ENCODE measurements at regions not wholly inside any gene's neighbourhood (a gene's known extent, or its start where the extent isn't known, plus 50 kb on each side); places are given as distances from the start of the nearest gene placed in this dataset. TPM values are rescaled to one million over a fixed set of nuclear protein-coding genes. Genes with fewer than 3 reads are reported as not detected.
A peak's percentile ranks its signal among the peaks of the same experiment; 100 is the strongest.
"Not testable (repeated sequence)": the region's sequence is repeated elsewhere in the genome, so short reads cannot be mapped to it uniquely, and the experiment has no call there.

DNA sequence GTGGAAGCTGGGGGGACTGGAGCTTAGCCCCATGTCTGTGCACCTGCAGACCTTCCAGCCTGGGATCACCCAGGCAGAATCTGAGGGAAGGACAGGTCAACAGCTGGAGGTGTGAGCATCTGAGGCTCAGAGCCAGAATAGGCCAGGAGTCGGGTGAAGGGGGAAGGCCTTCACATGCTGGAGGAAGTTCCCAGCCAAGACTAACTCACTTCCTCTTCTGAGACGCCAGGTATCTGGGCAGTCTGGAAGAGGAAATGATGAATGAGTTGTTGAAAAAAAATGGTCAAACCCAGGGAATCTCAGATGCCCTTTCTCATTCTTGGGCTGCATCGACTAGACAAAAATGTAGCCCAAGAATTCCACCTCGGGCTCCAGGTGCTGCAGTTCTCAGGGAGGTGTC is 73.6 kb upstream of the TIAM2 start:
- DNase-seq (ENCODE audit: low spot score) = no peak

DNA sequence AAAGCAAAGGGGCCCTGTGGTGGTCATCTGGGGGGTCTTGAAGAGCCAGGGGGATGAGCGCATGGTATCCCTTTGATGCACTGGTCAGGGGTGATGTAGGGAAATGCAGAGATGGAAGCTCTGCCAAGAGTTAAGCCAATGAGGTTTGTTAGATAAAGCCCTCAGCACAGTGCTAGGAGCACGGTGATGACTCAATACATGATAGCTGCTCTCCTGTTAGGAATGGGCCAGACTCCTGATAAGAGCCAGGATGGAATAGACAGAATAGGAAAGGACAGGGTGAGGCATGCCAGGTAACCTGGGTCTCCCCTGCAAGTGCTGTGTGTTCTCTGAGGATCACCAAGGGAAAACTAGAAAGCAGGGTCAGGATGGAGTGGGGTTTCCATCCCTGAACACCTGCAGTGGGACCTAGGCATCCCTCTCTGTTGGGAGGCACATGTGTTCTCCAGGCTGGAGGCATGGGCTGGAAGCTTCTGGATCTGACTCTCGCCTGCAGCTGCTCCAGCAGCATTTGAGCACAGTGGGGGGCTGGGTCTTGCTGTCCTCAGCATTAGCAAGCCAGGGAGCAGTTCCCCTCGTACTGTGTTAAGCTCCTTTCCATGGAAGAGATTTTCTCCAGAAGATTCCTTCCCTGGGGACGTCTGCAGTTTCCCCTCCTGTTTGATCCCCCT is 71.8 kb upstream of the TIAM2 start:
- no peak for DNase-seq (ENCODE audit: low spot score)

DNA sequence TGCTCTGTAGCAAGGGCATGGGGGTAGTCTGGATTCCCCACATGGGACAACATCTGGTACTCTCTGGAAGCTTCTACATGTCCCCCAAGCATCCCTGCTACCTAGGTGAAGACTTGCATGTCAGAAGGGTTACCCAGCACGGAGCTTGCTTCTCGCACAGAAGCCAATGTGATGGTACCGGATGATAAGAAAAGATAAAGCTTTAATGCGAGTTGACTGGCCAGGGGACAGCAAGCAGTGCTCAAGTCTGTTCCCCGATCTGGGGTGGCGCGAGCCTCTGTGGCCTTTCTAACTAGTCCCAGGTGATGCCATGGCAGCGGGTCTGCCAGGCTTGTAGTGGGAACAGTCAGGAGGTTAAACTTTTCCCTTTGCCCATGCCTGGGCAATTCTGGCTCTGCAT is 70.0 kb upstream of the TIAM2 start:
- DNase-seq (ENCODE audit: low spot score) = no peak

DNA sequence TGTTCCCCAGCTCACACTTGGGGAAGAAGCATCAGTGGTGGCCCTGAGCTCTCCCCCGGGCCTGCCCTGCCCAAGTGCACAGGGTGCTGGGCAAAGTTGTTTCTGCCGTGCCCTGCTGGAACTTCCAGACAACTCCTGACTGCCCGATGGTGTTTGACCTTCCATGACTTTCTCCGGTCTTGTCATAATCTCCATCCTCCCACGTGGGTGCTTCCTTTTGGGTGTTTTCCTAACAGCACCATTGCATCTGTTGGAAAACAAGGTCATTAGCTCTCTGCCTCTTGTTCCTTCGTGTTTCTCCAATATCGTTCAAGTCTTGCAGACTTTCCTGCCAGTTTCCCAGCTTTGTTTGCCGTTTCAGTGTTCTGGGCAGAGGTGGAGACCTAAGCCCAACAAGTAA is 68.7 kb upstream of the TIAM2 start:
- no peak for DNase-seq (ENCODE audit: low spot score)

DNA sequence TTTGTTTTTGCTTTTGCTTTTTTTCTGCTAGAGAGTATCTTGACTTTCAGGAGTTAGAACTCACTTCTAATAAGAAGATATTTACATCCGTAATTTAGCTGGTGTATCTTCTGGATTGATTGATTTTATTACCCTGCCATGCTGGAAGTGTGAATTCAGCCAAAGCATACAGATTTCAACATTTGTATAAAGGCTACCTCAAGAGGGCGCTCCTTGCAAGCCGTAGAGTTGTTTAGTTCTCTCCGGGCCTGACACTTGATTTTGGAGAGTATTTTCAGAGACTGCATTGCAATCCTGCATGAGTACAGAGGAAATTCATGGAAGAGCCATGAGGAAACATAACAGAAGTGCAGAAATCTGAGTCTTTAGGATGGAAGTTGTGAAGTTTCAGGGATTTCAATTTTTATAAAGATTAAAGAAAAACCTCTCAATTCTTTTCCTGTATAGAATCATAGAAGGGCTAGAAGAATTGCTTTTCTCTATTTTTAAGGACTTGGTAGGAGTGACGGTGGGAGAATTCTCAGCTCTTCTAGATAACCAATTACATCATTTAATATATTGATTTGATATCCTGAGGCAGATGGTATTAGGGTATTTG is 66.7 kb upstream of the TIAM2 start:
- DNase-seq (ENCODE audit: low spot score) = peak; percentile 85

DNA sequence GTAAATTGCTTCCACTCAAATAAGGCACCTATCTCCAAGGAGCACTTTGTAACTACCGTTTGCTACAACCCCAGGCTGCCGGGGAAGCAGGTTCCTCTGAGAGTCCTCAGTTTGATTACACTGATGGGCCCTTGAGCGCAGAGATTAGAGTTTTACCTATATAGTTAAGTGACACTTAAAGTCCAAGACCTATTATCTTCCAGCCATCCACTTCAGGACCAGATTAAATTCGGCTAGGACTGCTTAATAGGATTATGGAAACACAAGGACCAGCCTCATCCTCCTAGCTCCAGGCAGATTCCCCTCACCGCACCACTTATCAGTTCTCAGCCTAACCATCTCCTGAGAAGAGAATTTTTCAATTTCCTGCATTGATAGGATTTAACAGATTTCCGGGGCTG is 64.7 kb upstream of the TIAM2 start:
- DNase-seq (ENCODE audit: low spot score) = no peak

DNA sequence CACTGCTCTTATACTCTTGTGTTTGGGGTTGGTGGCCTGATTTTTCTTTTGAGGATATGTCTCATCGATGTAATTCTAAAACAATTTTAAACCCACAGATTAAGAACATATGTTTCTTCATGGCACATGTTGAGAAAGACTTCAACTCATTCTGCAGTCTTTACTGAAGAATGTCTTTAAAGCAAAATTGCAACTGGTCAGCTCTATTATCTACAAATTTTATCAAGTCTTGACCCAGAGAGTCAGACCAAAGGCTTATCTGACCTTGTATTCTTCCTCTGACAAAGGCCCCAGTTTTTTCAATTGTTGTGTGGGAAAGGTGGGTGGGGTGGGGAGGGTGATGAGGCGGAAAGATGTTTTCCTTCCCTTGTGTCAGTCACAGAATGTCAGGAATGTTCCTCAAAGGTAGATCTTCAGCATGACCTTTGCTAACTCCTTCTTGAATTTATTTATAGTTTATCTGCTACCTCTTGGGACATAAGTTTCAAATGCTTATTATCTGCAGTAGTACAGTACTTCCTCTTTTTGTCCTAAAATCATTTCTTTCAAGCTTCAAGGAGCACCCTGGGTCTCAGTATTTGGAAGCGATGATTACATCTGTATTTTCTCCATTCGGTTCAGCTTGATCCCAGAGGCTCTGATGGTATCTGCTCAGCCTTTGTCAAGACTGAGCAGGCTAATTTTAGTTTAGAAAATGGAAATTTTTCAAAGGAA is 63.2 kb upstream of the TIAM2 start:
- DNase-seq (ENCODE audit: low spot score) = no peak

GRCh38 chr6:154932515-154933027 is 62.5 kb upstream of the TIAM2 start:
- peak; percentile 14 for DNase-seq (ENCODE audit: low spot score)

DNA sequence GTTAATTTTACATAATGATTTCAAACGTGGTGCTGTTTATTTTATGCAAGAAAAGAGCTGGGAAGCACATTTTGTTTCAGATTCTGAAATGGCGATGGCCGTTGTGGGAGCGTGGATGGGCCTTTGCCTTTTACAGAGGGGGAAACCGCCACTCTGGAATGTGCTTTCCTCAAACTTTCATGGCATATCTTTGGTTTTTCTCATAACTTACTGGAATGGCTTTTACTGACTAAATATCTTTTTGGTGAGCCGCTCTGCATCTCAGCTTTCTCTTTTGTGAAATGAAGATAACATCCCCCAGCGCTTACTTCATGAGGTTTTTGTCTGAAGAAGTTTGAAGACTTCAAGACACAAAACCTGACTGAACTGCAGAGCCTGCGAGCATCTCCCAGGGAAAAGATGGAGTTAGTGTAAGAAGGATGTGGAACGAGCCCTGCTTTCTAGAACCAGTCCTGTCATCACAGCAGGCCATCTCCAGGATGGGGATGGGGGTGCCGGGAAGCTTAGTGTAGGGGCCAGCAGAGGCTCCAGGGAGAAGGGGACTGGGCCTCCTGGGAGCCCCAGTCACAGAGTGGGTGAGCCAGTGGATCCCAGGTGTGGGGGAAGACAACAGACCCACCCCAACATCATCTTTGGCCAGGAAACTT is 61.8 kb upstream of the TIAM2 start:
- no peak for DNase-seq (ENCODE audit: low spot score)

- no peak for DNase-seq (ENCODE audit: low spot score)
Observed at GRCh38 chr6:154937306-154938220, 57.6 kb upstream of the TIAM2 start.

DNA sequence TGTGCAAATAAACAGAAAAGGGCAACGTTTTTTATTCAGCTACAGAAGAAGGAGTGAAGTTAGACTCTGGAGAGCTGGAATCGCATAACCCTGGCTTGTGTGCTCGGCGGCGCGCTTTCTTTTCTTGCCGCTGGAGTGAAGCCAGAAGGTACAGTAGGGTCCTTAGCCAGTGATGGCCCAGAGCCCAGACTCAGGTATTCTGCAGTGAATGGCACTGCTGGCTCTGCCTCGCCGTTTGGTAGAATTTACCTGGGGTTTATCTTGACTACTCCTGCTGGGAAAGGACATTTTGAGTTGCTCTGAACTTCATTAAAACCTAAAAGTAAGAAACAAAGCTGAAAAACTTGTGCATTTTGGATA is 56.9 kb upstream of the TIAM2 start:
- DNase-seq (ENCODE audit: low spot score) = no peak

DNA sequence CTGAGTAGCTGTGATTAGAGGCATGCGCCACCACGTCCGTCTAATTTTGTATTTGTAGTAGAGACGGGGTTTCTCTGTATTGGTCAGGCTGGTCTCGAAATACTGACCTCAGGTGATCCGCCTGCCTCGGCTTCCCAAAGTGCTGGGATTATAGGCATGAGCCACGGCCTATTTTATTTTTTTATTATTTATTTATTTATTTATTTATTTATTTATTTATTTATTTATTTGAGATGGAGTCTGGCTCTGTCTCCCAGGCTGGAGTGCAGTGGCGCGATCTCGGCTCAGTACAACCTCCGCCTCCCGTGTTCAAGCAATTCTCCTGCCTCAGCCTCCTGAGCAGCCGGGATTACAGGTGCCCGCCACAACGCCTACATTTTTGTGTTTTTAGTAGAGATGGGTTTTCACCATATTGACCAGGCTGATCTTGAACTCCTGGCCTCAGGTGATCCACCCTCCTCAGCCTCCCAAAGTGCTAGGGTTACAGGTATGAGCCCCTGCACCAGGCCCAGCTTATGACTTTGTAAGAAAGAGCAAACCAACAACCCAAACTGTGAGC is 56.3 kb upstream of the TIAM2 start:
- not testable (repeated sequence) for DNase-seq (ENCODE audit: low spot score)

- DNase-seq (ENCODE audit: low spot score) = no peak
Observed at GRCh38 chr6:154942770-154943169, 52.3 kb upstream of the TIAM2 start.

GRCh38 chr6:154945271-154945890 is 49.7 kb upstream of the TIAM2 start:
- no peak for DNase-seq (ENCODE audit: low spot score)

Small RNAs in the stretch of these regions (small RNA-seq; reads per million reads assigned to genes)
- not detected for gene RF00096
